PC-9 (cell line): ENCODE measurements at regions not wholly inside any gene's neighbourhood (a gene's known extent, or its start where the extent isn't known, plus 50 kb on each side); places are given as distances from the start of the nearest gene placed in this dataset.

Source experiments
- CTCF ChIP-seq: fragments of 200-600 bp; sonication (generic); conservative IDR thresholded peaks from 2 replicates; pipeline ENCODE4 v1.6.1; 2017; ENCODE audit warnings: mixed run types, antibody characterized with exemption, mild to moderate bottlenecking, moderate library complexity
- EZH2 ChIP-seq: fragments of 200-600 bp; sonication (generic); IDR thresholded peaks from 2 replicates; pipeline ENCODE4 v1.8.0; 2017; ENCODE audit warnings: antibody characterized with exemption, low read depth

- no peak for TF ChIP-seq CTCF
- TF ChIP-seq EZH2 = no peak
Measured at GRCh38 chr20:60121903-60122302, 163.7 kb downstream of the CDH26 start.
